ENCODE measurements at regions not wholly inside any gene's neighbourhood (a gene's known extent, or its start where the extent isn't known, plus 50 kb on each side); places are given as distances from the start of the nearest gene placed in this dataset.

DNA sequence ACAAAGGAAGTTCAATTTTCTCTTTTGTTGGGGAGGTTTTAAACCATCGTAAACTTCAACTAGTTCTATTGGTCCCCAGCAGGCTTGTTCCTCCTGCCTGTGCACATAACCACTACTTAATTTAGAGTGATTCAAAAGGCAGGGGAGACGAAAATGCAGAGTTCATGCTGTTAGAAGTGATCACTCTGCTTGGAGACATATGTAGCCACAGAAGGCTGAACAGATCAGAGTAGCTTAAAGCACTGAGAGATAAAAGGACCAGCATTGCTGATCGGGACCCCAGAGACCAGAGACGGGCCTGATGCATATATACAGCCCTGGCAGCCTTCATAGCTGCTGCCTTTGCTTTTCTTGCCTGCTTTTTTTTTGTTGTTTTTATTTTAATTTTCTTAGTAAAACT lies 662.0 kb upstream of the CPEB2 start:
- TF ChIP-seq, protein P1, sequence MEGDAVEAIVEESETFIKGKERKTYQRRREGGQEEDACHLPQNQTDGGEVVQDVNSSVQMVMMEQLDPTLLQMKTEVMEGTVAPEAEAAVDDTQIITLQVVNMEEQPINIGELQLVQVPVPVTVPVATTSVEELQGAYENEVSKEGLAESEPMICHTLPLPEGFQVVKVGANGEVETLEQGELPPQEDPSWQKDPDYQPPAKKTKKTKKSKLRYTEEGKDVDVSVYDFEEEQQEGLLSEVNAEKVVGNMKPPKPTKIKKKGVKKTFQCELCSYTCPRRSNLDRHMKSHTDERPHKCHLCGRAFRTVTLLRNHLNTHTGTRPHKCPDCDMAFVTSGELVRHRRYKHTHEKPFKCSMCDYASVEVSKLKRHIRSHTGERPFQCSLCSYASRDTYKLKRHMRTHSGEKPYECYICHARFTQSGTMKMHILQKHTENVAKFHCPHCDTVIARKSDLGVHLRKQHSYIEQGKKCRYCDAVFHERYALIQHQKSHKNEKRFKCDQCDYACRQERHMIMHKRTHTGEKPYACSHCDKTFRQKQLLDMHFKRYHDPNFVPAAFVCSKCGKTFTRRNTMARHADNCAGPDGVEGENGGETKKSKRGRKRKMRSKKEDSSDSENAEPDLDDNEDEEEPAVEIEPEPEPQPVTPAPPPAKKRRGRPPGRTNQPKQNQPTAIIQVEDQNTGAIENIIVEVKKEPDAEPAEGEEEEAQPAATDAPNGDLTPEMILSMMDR (IDR thresholded peaks at IDR 0.05 in 4 of 5, conservative IDR thresholded peaks at IDR 0.05 in 1 of 5), result no peak
- no peak for TF ChIP-seq POLR2A (IDR thresholded peaks at IDR 0.05)

Data from gastrocnemius medialis (tissue), 4 donors.